Transverse colon (tissue), 4 donors: ENCODE measurements at regions not wholly inside any gene's neighbourhood (a gene's known extent, or its start where the extent isn't known, plus 50 kb on each side); places are given as distances from the start of the nearest gene placed in this dataset.

Source experiments
- DNase-seq: peaks from one replicate; pipeline ENCODE4 v3.0.0-alpha.2; 2019
- H3K27ac ChIP-seq, 4 donors: fragments of 200-600 bp; sonication (generic); 2 replicates each; pipeline ENCODE4 v1.5.1; 2016 to 2018; ENCODE audit warnings: inconsistent platforms in 4 of 4
- H3K27me3 ChIP-seq: fragments of 200-600 bp; sonication (generic); 2 replicates; pipeline ENCODE4 v1.5.1; 2017; ENCODE audit warnings: inconsistent platforms
- H3K36me3 ChIP-seq, 4 donors: fragments of 200-600 bp; sonication (generic); 2 replicates each; pipeline ENCODE4 v1.5.1; 2017 to 2019; ENCODE audit warnings: inconsistent platforms in 4 of 4
- H3K4me1 ChIP-seq, 4 donors: fragments of 200-600 bp; sonication (generic); 2 replicates each; pipeline ENCODE4 v1.5.1; 2017 to 2020; ENCODE audit warnings: inconsistent platforms in 4 of 4
- H3K4me3 ChIP-seq, 4 donors: fragments of 200-600 bp; sonication (generic); 1 replicate in 1 of 4; 2 replicates in 3 of 4; pipeline versions ENCODE4 v1.5.1 to v1.6.1; 2017 to 2019; ENCODE audit warnings: inconsistent platforms in 4 of 4
- H3K9me3 ChIP-seq, 2 donors: fragments of 200-600 bp; sonication (generic); 2 replicates each; pipeline ENCODE4 v1.5.1; 2017 to 2019; ENCODE audit warnings: inconsistent platforms in 2 of 2
- EP300 ChIP-seq: sonication (generic); formaldehyde crosslinking; IDR thresholded peaks from one replicate; pipeline ENCODE4 v1.6.1; 2017; ENCODE audit warnings: antibody characterized with exemption, low read depth
- POLR2A ChIP-seq: fragments of 450-650 bp; IDR thresholded peaks from one replicate; pipeline ENCODE4 v1.6.1; 2016; ENCODE audit warnings: antibody characterized with exemption, mild to moderate bottlenecking, moderate library complexity
- POLR2AphosphoS5 ChIP-seq, 3 donors: sonication (generic); formaldehyde crosslinking; IDR thresholded peaks; one replicate each; pipeline ENCODE4 v1.6.1; 2016; ENCODE audit warnings: antibody characterized with exemption in 3 of 3
- WGBS, 2 donors: methylation state at CpG; one replicate each; pipeline ENCODE4 v1.1.5; 2018; ENCODE audit warnings: low coverage in 1 of 2; 5-methylcytosine and 5-hydroxymethylcytosine counted together
- in situ Hi-C, 4 donors: fragments of 200-750 bp; cut with MboI; loops; one replicate each; pipeline versions ENCODE4 v1.15.0 to v1.15.1; 2017; ENCODE audit warnings: low sequenced_read_pairs in 3 of 4, low pct_ligation_motif_present in 1 of 4, low pct_unique_long_range_greater_than_20kb in 1 of 4
- intact Hi-C: fragments of 100-400 bp; cut with DNase I; formaldehyde crosslinking; loops from one replicate; pipeline ENCODE4 v1.15.1; 2023; ENCODE audit warnings: low total_unique reads
- TF ChIP-seq, protein P1 (sequence below), 5 experiments: fragments of 200-600 bp in 3 of 5; fragments of 450-650 bp in 2 of 5; sonication (generic) in 3 of 5; IDR thresholded peaks; 1 replicate in 2 of 5; 2 replicates in 3 of 5; pipeline ENCODE4 v1.5.1; 2016 to 2017; ENCODE audit warnings: antibody characterized with exemption in 5 of 5, inconsistent platforms in 3 of 5, mild to moderate bottlenecking in 2 of 5, moderate library complexity in 1 of 5

DNA sequence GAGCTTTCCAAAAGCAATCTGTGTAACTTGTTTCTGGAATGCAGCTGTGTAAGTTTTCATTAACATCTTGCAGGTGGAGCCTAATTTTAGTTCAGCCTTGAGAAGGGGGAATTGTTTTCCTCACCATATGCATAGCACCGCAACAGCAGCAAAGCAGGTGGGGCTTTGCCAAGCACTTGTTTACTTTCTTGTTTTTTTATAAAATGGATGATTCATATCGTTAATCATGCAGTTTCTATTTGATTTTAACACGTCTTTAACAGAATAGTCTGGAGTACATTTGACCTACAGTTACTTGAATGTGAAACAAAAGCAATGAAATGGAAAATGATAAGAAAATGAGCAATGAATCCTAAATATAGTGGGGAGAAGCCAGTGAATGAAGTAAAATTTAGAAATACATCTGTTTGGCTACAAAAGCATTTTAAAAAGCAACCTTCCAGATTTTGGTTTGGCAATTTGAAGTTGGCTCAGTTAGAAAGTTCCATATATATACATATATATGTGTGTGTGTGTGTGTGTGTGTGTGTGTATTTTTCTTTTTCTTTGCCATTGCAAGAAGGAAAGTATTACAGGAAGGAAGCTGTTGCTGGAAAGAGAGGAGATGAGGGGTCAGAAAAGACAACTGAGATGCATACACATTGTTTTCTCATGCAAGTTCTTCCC, 119.0 kb upstream of the ADGRL2 start:
- 6 to 16% methylated on average over 2 to 3 of the region's 3 CpGs for WGBS, 2 donors
- Histone ChIP-seq H3K27ac (no peak overlapping the region), H3K9me3 (no peaks in the 10 kb centered on the region), H3K36me3 (no peaks in the 10 kb centered on the region), H3K4me3 (no peak overlapping the region), H3K4me1 (peaks cover 0 to 10% (median 4%) of the 10 kb centered on the region in 4 donors), H3K27me3 (no peaks in the 10 kb centered on the region)
- no peak for DNase-seq
- intact Hi-C loops, result no loop called here
- no peak for TF ChIP-seq POLR2A
- TF ChIP-seq POLR2AphosphoS5 (IDR thresholded peaks at IDR 0.05), result no peak
- in situ Hi-C loops, result no loop called here

GRCh38 chr1:81681114-81681513, 119.6 kb upstream of the ADGRL2 start:
- H3K27me3 ChIP-seq, result no peaks in the 10 kb centered on the region
- no peak overlapping the region for H3K4me3 ChIP-seq
- peaks cover 0 to 10% (median 4%) of the 10 kb centered on the region in 4 donors for H3K4me1 ChIP-seq
- no peak for TF ChIP-seq POLR2AphosphoS5 (IDR thresholded peaks at IDR 0.05)
- TF ChIP-seq EP300, result no peak
- TF ChIP-seq, protein P1, sequence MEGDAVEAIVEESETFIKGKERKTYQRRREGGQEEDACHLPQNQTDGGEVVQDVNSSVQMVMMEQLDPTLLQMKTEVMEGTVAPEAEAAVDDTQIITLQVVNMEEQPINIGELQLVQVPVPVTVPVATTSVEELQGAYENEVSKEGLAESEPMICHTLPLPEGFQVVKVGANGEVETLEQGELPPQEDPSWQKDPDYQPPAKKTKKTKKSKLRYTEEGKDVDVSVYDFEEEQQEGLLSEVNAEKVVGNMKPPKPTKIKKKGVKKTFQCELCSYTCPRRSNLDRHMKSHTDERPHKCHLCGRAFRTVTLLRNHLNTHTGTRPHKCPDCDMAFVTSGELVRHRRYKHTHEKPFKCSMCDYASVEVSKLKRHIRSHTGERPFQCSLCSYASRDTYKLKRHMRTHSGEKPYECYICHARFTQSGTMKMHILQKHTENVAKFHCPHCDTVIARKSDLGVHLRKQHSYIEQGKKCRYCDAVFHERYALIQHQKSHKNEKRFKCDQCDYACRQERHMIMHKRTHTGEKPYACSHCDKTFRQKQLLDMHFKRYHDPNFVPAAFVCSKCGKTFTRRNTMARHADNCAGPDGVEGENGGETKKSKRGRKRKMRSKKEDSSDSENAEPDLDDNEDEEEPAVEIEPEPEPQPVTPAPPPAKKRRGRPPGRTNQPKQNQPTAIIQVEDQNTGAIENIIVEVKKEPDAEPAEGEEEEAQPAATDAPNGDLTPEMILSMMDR (IDR thresholded peaks at IDR 0.05), result no peak
- no peak for TF ChIP-seq POLR2A
- H3K36me3 ChIP-seq, result no peaks in the 10 kb centered on the region
- no peak for DNase-seq
- H3K27ac ChIP-seq, result no peak overlapping the region
- in situ Hi-C loops, result no loop called here
- 15 to 28% methylated on average over 2 of the region's 2 CpGs for WGBS, 2 donors
- intact Hi-C loops, result no loop called here
- H3K9me3 ChIP-seq, result no peaks in the 10 kb centered on the region

DNA sequence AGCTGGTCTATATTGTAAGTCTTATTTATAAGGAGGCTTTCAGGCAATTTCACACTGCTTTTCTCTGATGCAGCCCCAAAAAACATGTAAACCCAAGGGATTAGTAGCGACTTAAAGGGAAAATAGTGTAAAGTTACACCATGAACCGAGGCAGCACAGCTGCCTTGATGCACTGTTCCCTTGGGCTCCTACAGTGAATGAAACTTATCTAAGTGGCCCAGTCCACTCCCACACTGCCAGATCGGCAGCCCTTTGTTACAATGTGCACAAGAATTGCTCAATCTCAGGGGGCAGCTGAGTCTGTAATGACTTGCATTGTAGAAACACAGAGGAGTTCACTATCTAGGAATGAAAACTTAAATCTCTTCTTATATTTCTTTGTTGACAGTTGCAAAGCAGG, 120.8 kb upstream of the ADGRL2 start:
- H3K36me3 ChIP-seq, result no peaks in the 10 kb centered on the region
- no peak for TF ChIP-seq POLR2A
- TF ChIP-seq, protein P1 (IDR thresholded peaks at IDR 0.05), result no peak
- TF ChIP-seq EP300, result no peak
- no peak for TF ChIP-seq POLR2AphosphoS5 (IDR thresholded peaks at IDR 0.05)
- H3K4me1 ChIP-seq, result peaks cover 0 to 10% (median 4%) of the 10 kb centered on the region in 4 donors
- H3K9me3 ChIP-seq, result no peaks in the 10 kb centered on the region
- H3K27me3 ChIP-seq, result no peaks in the 10 kb centered on the region
- no peak overlapping the region for H3K27ac ChIP-seq
- intact Hi-C loops (no loop called here), in situ Hi-C loops (no loop called here)
- DNase-seq, result no peak
- H3K4me3 ChIP-seq, result no peak overlapping the region
- 69 to 86% methylated on average over 2 to 3 of the region's 3 CpGs for WGBS, 2 donors

GRCh38 chr1:81678779-81679178, 122.0 kb upstream of the ADGRL2 start:
- no peaks in the 10 kb centered on the region for H3K9me3 ChIP-seq
- H3K4me1 ChIP-seq, result peaks cover 0 to 10% (median 4%) of the 10 kb centered on the region in 4 donors
- in situ Hi-C loops (no loop called here), intact Hi-C loops (no loop called here)
- WGBS, 2 donors, result 38 to 52% methylated on average over 3 of the region's 3 CpGs
- H3K27ac ChIP-seq, result no peak overlapping the region
- no peak for DNase-seq
- H3K4me3 ChIP-seq, result no peak overlapping the region
- TF ChIP-seq POLR2A (no peak), POLR2AphosphoS5 (IDR thresholded peaks at IDR 0.05) (no peak), EP300 (no peak)
- TF ChIP-seq, protein P1 (IDR thresholded peaks at IDR 0.05), result no peak
- no peaks in the 10 kb centered on the region for H3K36me3 ChIP-seq
- H3K27me3 ChIP-seq, result no peaks in the 10 kb centered on the region

DNA sequence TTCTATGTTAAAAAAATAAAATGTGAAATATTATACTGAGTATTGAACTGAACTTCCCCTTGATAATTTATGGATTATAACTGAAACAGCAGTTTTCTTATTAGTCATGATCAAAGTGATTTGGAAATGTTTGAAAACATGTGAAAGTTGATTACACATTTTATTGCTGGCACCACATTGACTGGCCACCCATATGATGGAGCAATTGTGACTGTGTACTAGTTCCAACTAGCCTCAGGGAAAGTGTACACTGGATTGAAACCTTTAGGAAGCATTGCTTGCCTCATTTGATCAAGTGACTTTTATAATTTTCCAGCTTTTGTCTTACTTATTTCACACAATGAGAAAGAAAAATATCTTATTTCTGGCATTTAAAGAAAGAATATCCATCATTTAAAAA, 128.0 kb upstream of the ADGRL2 start:
- in situ Hi-C loops, result no loop called here
- TF ChIP-seq EP300 (no peak), POLR2AphosphoS5 (IDR thresholded peaks at IDR 0.05) (no peak), POLR2A (no peak)
- TF ChIP-seq, protein P1 (IDR thresholded peaks at IDR 0.05), result no peak

More for the DNA sequence above, 128.0 kb upstream of the ADGRL2 start:
- no peaks in the 10 kb centered on the region for H3K9me3 ChIP-seq
- H3K4me3 ChIP-seq, result no peak overlapping the region
- H3K4me1 ChIP-seq, result peaks cover 0 to 4% (median 0%) of the 10 kb centered on the region in 4 donors
- intact Hi-C loops, result no loop called here
- H3K27ac ChIP-seq, result no peak overlapping the region
- no peaks in the 10 kb centered on the region for H3K36me3 ChIP-seq
- DNase-seq, result no peak
- no peaks in the 10 kb centered on the region for H3K27me3 ChIP-seq
